ENCODE measurements at regions not wholly inside any gene's neighbourhood (a gene's known extent, or its start where the extent isn't known, plus 50 kb on each side); places are given as distances from the start of the nearest gene placed in this dataset.

GRCh38 chr4:89404530-89404929 lies 96.9 kb upstream of the GPRIN3 start:
- Histone ChIP-seq H3K36me3 (no peaks in the 10 kb centered on the region), H3K27ac (no peak overlapping the region), H3K9me3 (no peaks in the 10 kb centered on the region), H3K27me3 (no peaks in the 10 kb centered on the region), H3K4me1 (peaks cover 0 to 2% (median 0%) of the 10 kb centered on the region in 12 donors), H3K4me3 (no peak overlapping the region)
- intact Hi-C loops (cut with DNase I): no loop called here
- no peak for ATAC-seq
- DNase-seq: no peak
- 84 to 92% (median 88%) methylated on average over 3 of the region's 3 CpGs for WGBS, 4 donors
- no peak for TF ChIP-seq POLR2A (IDR thresholded peaks at IDR 0.05)
- TF ChIP-seq, protein P1, sequence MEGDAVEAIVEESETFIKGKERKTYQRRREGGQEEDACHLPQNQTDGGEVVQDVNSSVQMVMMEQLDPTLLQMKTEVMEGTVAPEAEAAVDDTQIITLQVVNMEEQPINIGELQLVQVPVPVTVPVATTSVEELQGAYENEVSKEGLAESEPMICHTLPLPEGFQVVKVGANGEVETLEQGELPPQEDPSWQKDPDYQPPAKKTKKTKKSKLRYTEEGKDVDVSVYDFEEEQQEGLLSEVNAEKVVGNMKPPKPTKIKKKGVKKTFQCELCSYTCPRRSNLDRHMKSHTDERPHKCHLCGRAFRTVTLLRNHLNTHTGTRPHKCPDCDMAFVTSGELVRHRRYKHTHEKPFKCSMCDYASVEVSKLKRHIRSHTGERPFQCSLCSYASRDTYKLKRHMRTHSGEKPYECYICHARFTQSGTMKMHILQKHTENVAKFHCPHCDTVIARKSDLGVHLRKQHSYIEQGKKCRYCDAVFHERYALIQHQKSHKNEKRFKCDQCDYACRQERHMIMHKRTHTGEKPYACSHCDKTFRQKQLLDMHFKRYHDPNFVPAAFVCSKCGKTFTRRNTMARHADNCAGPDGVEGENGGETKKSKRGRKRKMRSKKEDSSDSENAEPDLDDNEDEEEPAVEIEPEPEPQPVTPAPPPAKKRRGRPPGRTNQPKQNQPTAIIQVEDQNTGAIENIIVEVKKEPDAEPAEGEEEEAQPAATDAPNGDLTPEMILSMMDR (IDR thresholded peaks at IDR 0.05): no peak

DNA sequence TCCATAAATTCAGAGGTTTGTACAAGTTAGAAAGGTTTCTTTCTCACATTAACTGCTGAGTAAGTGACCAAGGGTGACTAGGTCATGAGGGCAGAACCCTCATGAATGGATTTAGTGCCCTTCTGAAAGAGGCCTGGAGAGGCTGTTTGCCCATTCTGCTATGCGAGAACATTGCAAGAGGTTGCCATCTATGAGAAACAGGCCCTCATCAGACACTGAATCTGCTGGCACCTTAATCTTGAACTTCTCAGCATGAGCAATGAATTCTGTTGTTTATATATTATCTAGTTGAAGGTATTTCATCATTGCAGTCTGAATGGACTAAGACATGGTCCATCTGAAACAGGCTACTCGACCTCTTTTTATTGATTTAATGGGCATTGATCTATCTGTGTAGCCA lies 96.2 kb upstream of the GPRIN3 start:
- no peak for ATAC-seq
- H3K4me1 ChIP-seq: peaks cover 0 to 9% (median 0%) of the 10 kb centered on the region in 12 donors
- DNase-seq: no peak

GRCh38 chr4:89400287-89401035 lies 92.9 kb upstream of the GPRIN3 start:
- WGBS, 4 donors: 76 to 81% (median 79%) methylated on average over 7 of the region's 7 CpGs
- intact Hi-C loops (cut with DNase I): no loop called here

More for the DNA sequence above, 96.2 kb upstream of the GPRIN3 start:
- Histone ChIP-seq H3K27me3 (no peaks in the 10 kb centered on the region), H3K27ac (no peak overlapping the region), H3K4me3 (no peak overlapping the region), H3K9me3 (no peaks in the 10 kb centered on the region), H3K36me3 (no peaks in the 10 kb centered on the region)
- intact Hi-C loops (cut with DNase I): no loop called here
- WGBS, 4 donors: 86 to 92% (median 91%) methylated on average over 2 of the region's 2 CpGs
- TF ChIP-seq, protein P1 (IDR thresholded peaks at IDR 0.05): no peak
- no peak for TF ChIP-seq POLR2A (IDR thresholded peaks at IDR 0.05)

DNA sequence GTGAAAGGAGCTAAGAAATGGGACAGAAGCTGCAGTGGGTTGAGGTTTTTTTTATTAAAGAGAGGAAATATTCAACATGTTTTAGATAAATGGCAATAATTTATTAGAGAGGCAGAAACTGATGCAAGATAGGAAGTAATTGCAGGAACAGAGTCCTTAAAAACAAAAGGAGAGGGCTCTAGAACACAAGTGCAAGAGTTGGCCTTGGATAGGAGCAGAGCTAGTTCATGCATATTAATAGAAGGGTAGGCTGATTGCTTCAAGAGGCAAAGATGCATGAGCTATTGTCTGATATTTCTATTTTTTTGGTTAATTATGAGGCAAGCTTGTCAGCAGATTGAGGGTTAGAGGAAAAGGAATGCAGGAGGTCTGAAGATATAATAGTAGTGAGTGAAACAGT lies 91.0 kb upstream of the GPRIN3 start:
- Histone ChIP-seq H3K27me3 (no peaks in the 10 kb centered on the region), H3K4me3 (no peak overlapping the region), H3K27ac (no peak overlapping the region), H3K4me1 (peaks cover 0 to 9% (median 0%) of the 10 kb centered on the region in 12 donors), H3K9me3 (no peaks in the 10 kb centered on the region), H3K36me3 (no peaks in the 10 kb centered on the region)
- intact Hi-C loops (cut with DNase I): no loop called here
- DNase-seq: no peak
- ATAC-seq: no peak
- TF ChIP-seq POLR2A (IDR thresholded peaks at IDR 0.05): no peak
- TF ChIP-seq, protein P1 (IDR thresholded peaks at IDR 0.05): no peak

More at GRCh38 chr4:89400287-89401035, 92.9 kb upstream of the GPRIN3 start:
- Histone ChIP-seq H3K4me3 (no peak overlapping the region), H3K9me3 (no peaks in the 10 kb centered on the region), H3K27me3 (no peaks in the 10 kb centered on the region), H3K27ac (no peak overlapping the region), H3K36me3 (no peaks in the 10 kb centered on the region), H3K4me1 (peaks cover 0 to 9% (median 0%) of the 10 kb centered on the region in 12 donors)
- TF ChIP-seq POLR2A (IDR thresholded peaks at IDR 0.05): no peak
- TF ChIP-seq, protein P1 (IDR thresholded peaks at IDR 0.05): no peak
- DNase-seq (no peak), ATAC-seq (no peak)

Data from heart left ventricle (tissue), 16 donors.